22Rv1 (cell line): ENCODE measurements at regions not wholly inside any gene's neighbourhood (a gene's known extent, or its start where the extent isn't known, plus 50 kb on each side); places are given as distances from the start of the nearest gene placed in this dataset.

Experiments used
- H3K27ac ChIP-seq: fragments of 450-650 bp; 2 replicates; pipeline ENCODE4 v1.5.1; 2017
- ZFX ChIP-seq: fragments of 450-650 bp; IDR thresholded peaks from 2 replicates; pipeline ENCODE4 v1.6.1; 2017; ENCODE audit warnings: antibody characterized with exemption, borderline replicate concordance
- TF ChIP-seq, protein P1 (sequence below): fragments of 450-650 bp; IDR thresholded peaks from 2 replicates; pipeline ENCODE4 v1.5.1; 2017; ENCODE audit warnings: mild to moderate bottlenecking

DNA sequence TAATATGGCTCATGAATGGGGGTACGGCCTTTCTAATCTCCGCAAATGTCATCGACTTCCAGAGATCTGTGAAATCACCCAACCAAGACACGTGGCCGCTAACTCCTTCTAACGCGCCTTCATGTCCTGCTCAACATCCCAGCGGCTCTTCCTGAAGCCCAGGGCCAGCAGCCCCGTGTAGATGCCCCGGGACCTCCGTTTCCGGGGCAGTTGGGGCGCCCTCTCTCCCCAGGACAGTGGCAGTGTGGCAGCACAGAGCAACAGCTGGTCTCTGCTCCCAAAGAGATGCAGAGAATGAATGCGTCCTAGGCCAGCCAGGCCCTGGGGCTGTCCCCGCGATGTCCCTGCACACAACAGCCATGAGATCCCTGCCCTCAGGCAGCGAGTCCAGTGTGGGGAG, 153.5 kb downstream of the RBFOX3 start:
- TF ChIP-seq, protein P1, sequence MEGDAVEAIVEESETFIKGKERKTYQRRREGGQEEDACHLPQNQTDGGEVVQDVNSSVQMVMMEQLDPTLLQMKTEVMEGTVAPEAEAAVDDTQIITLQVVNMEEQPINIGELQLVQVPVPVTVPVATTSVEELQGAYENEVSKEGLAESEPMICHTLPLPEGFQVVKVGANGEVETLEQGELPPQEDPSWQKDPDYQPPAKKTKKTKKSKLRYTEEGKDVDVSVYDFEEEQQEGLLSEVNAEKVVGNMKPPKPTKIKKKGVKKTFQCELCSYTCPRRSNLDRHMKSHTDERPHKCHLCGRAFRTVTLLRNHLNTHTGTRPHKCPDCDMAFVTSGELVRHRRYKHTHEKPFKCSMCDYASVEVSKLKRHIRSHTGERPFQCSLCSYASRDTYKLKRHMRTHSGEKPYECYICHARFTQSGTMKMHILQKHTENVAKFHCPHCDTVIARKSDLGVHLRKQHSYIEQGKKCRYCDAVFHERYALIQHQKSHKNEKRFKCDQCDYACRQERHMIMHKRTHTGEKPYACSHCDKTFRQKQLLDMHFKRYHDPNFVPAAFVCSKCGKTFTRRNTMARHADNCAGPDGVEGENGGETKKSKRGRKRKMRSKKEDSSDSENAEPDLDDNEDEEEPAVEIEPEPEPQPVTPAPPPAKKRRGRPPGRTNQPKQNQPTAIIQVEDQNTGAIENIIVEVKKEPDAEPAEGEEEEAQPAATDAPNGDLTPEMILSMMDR, result no peak
- no peak for TF ChIP-seq ZFX
- H3K27ac ChIP-seq, result no peak overlapping the region

DNA sequence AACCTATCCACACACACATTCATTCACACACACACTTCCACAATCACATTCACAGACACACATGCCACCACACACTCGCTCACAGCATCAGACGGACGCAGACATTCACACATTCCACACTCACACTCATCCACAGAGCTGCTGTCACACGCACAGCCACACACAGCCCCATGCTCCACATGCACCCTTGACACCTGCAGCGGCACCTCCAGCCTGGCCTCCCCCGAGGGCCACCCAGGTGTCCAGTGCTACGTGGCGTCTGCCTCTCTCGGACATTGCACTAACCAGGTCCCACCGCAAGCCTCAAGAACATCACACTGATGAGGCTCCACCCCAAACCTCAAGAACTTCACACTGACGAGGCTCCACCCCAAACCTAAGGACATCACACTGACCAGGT, 155.2 kb downstream of the RBFOX3 start:
- TF ChIP-seq, protein P1, result no peak
- TF ChIP-seq ZFX, result no peak
- H3K27ac ChIP-seq, result no peak overlapping the region

DNA sequence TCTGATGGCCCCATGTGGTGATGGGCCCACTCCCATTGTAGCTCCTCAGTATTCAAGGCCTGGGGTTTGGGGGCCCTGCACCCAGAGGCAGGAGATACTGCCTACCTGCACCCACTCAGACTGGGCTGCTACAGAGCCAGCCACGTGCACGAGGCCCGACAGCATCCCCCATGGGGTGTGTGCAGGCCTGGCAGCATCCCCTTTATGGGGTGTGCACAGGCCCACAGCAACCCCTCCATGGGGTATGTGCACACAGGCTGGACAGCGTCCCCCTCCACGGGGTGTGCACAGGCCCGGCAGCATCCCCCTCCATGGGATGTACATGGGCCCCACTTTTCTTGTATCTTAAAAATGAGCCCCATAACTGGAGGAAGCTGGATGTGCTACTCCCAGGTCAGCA, 156.0 kb downstream of the RBFOX3 start:
- TF ChIP-seq, protein P1, result no peak
- TF ChIP-seq ZFX, result no peak
- no peak overlapping the region for H3K27ac ChIP-seq

DNA sequence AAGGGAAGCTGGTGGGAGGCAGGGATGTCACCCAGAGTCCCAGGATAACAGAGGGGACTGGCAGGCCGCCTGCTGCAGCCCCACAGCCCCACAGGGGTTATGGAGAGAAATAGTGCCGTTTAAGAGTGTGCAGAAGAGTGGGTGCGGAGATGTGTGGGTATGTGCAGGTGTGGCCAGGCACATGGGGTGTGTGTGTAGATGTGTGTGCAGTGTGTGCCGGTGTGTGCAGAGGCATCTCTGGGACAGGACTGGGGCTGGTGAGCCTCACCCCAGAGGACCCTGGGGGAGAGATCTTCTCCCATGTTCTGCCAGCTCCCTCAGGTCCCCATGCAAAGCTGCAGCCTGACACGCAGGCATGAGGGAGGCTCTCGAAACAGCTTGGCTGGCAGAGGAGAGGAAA, 157.4 kb downstream of the RBFOX3 start:
- no peak for TF ChIP-seq ZFX
- TF ChIP-seq, protein P1, result no peak
- H3K27ac ChIP-seq, result no peak overlapping the region

DNA sequence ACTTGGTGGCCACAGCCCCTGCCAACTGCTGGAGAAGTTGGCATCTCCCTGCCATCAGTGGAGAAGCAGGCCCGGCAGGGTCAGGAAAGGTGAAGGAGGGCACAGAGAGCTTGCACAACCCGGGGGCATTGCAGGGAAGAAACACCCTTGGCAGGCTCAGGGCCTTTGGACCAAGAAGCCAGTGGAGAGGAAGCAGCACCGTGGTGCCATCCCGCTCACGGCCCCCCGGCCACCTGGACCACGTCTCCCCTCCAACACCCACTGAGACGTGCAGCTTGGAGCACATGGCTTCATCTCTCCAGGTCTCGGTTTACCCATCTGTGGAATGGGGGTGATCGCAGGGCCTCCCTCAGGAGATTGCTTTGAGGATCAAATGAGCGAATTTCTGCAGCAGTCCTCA, 158.1 kb downstream of the RBFOX3 start:
- no peak overlapping the region for H3K27ac ChIP-seq
- TF ChIP-seq, protein P1, result no peak
- no peak for TF ChIP-seq ZFX

DNA sequence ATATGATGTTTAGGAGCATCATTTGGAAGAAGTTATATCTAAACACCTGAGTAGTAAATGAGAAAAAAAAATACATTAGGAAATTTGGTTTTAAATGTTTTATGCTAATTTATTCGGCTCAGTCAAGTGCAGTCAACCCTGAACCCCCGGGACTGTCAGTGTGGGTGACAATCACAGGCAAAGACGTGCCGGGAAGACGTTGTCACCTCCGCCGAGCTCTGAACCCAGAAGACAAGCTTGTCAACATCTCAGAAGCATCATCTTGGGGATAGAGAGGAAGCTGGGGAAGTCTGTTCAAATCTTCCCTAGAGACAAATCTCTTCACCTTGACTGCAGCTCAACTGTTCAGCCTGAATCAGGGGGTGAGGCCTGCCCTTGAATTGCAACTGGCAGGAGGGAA, 159.7 kb downstream of the RBFOX3 start:
- TF ChIP-seq, protein P1, result no peak
- no peak for TF ChIP-seq ZFX
- no peak overlapping the region for H3K27ac ChIP-seq

DNA sequence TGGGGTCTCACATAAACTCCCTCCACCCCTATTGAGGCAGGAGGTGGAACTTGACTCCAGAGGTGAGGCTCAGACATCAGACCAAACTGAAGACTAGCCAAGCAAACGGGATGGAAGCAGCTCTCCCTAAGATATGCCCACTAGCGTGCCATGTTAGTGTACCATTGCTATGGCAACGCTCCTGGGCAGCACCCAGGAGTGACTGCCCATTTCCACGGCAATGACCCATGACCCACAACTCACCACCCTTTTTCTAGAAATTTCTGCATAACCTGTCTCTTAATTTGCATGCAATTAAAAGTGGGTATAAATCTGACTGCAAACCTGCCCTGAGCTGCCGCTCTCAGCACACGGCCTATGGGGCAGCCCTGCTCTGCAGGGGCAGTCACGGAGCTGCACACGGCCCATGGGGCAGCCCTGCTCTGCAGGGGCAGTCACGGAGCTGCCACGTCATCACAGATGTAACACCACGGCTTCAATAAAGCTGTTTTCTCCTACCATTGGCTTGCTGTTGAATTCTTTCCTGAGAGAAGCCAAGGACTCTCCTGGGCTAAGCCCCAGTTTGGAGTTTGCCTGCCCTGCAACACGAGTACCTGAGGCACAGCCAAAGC, 164.3 kb downstream of the RBFOX3 start:
- TF ChIP-seq, protein P1, result no peak
- no peak for TF ChIP-seq ZFX
- no peak overlapping the region for H3K27ac ChIP-seq
